Kidney (tissue), 13 donors: ENCODE measurements at regions not wholly inside any gene's neighbourhood (a gene's known extent, or its start where the extent isn't known, plus 50 kb on each side); places are given as distances from the start of the nearest gene placed in this dataset.

Experiments
- DNase-seq, 5 donors: peaks; one replicate each; pipeline ENCODE4 v3.0.0-alpha.2; 2013 to 2020
- FAIRE-seq: peaks from 2 replicates; lab custom pipeline; 2012; peaks lifted over from hg19 to GRCh38; lab: Jason Lieb, UNC
- H3K27ac ChIP-seq, 2 donors: one replicate each; pipeline ENCODE4 v1.7.0; 2013; ENCODE audit warnings: low read depth in 2 of 2, low read length in 2 of 2, inconsistent platforms in 1 of 2
- H3K27me3 ChIP-seq: one replicate; pipeline ENCODE4 v1.7.1; 2013; ENCODE audit warnings: low read length, inconsistent platforms; ENCODE audit not compliant: control insufficient read depth, insufficient read depth
- H3K36me3 ChIP-seq, 3 donors: one replicate each; pipeline versions ENCODE4 v1.7.0 to v1.7.1; 2013; ENCODE audit warnings: low read length in 3 of 3, control low read depth in 1 of 3, inconsistent platforms in 1 of 3; ENCODE audit not compliant: insufficient read depth in 3 of 3, control insufficient read depth in 2 of 3
- H3K4me1 ChIP-seq, 3 donors: one replicate each; pipeline versions ENCODE4 v1.7.0 to v1.7.1; 2013; ENCODE audit warnings: low read length in 3 of 3, inconsistent platforms in 1 of 3, low read depth in 1 of 3; ENCODE audit not compliant: control insufficient read depth in 2 of 3, insufficient read depth in 2 of 3
- H3K4me3 ChIP-seq, 3 donors: one replicate each; pipeline versions ENCODE4 v1.7.0 to v1.8.1; 2013; ENCODE audit warnings: low read length in 3 of 3, control low read depth in 1 of 3, inconsistent platforms in 1 of 3
- H3K9ac ChIP-seq, 3 donors: one replicate each; pipeline versions ENCODE4 v1.7.0 to v1.7.1; 2013; ENCODE audit warnings: low read length in 3 of 3, control low read depth in 1 of 3, inconsistent platforms in 1 of 3
- H3K9me3 ChIP-seq, 3 donors: one replicate each; pipeline versions ENCODE4 v1.7.0 to v1.7.1; 2013; ENCODE audit warnings: low read length in 3 of 3, control low read depth in 1 of 3, inconsistent platforms in 1 of 3; ENCODE audit not compliant: control insufficient read depth in 2 of 3, insufficient read depth in 1 of 3
- CTCF ChIP-seq: IDR thresholded peaks from 3 replicates; pipeline ENCODE4 v1.5.1; 2012; ENCODE audit warnings: mild to moderate bottlenecking, moderate library complexity, borderline replicate concordance; ENCODE audit not compliant: insufficient read depth; ENCODE audit errors: extremely low read depth
- intact Hi-C: fragments of 100-400 bp; cut with DNase I; formaldehyde crosslinking; loops from one replicate; pipeline ENCODE4 v1.11.1; 2022
- donor health status: control.
- donor health status: control.
- donor health status: control.
- donor health status: control.
- donor health status: control.
- donor health status: DM: yes; HTN: yes; CAD: no.
- donor health status: Normal renal cell carcinoma (clear cell type).

- no peak for FAIRE-seq
- H3K9me3 ChIP-seq = no peaks in the 10 kb centered on the region
- no peaks in the 10 kb centered on the region for H3K4me1 ChIP-seq
- no peak overlapping the region for H3K27ac ChIP-seq
- H3K4me3 ChIP-seq = no peak overlapping the region
- DNase-seq = no peak
- H3K9ac ChIP-seq = no peak overlapping the region
- H3K27me3 ChIP-seq = no peaks in the 10 kb centered on the region
- H3K36me3 ChIP-seq = no peaks in the 10 kb centered on the region
- intact Hi-C loops = no loop called here
- no peak for TF ChIP-seq CTCF
Observed at GRCh38 chr2:59353306-59353921, 1112.3 kb upstream of the FANCL start.

GRCh38 chr2:59342166-59342565, 1101.0 kb upstream of the FANCL start:
- H3K9ac ChIP-seq = no peak overlapping the region
- intact Hi-C loops = no loop called here
- no peak for FAIRE-seq
- no peak overlapping the region for H3K4me3 ChIP-seq
- no peaks in the 10 kb centered on the region for H3K27me3 ChIP-seq
- H3K9me3 ChIP-seq = no peaks in the 10 kb centered on the region
- DNase-seq = no peak
- H3K27ac ChIP-seq = no peak overlapping the region
- H3K4me1 ChIP-seq = no peaks in the 10 kb centered on the region
- TF ChIP-seq CTCF = no peak
- no peaks in the 10 kb centered on the region for H3K36me3 ChIP-seq

- FAIRE-seq (no peak), DNase-seq (no peak)
- Histone ChIP-seq H3K36me3 (no peaks in the 10 kb centered on the region), H3K27ac (no peak overlapping the region), H3K4me1 (no peaks in the 10 kb centered on the region), H3K27me3 (no peaks in the 10 kb centered on the region), H3K4me3 (no peak overlapping the region), H3K9me3 (no peaks in the 10 kb centered on the region), H3K9ac (no peak overlapping the region)
- TF ChIP-seq CTCF = no peak
- intact Hi-C loops = no loop called here
Observed at GRCh38 chr2:59339837-59340207, 1098.7 kb upstream of the FANCL start.
